Astrocyte (in vitro differentiated cells and primary cell): ENCODE measurements at regions not wholly inside any gene's neighbourhood (a gene's known extent, or its start where the extent isn't known, plus 50 kb on each side); places are given as distances from the start of the nearest gene placed in this dataset.

Experiments
- DNase-seq: peaks from one replicate; pipeline ENCODE4 v3.0.0-alpha.2; 2010; ENCODE audit warnings: low read depth
- FAIRE-seq: peaks from 2 replicates; lab custom pipeline; 2011; peaks lifted over from hg19 to GRCh38; lab: Jason Lieb, UNC
- H2AFZ ChIP-seq: 2 replicates; pipeline ENCODE4 v1.6.0; 2012; ENCODE audit warnings: low read depth, low read length, inconsistent platforms
- H3K27ac ChIP-seq: 2 replicates; pipeline ENCODE4 v1.5.1; 2011; ENCODE audit warnings: low read depth, low read length, inconsistent platforms
- H3K27me3 ChIP-seq: 2 replicates; pipeline ENCODE4 v1.6.0; 2011; ENCODE audit warnings: low read length, inconsistent platforms; ENCODE audit not compliant: insufficient read depth
- H3K36me3 ChIP-seq: 2 replicates; pipeline ENCODE4 v1.5.1; 2011; ENCODE audit warnings: low read length, inconsistent platforms; ENCODE audit not compliant: insufficient read depth
- H3K4me1 ChIP-seq: 2 replicates; pipeline ENCODE4 v1.5.1; 2011; ENCODE audit warnings: low read length, inconsistent platforms; ENCODE audit not compliant: insufficient read depth
- H3K4me2 ChIP-seq: 2 replicates; pipeline ENCODE4 v1.6.0; 2012; ENCODE audit warnings: low read length, inconsistent platforms
- H3K4me3 ChIP-seq: 2 replicates; pipeline ENCODE4 v1.5.1; 2011; ENCODE audit warnings: low read depth, mild to moderate bottlenecking, low read length, inconsistent platforms; ENCODE audit not compliant: insufficient read depth
- H3K79me2 ChIP-seq: 2 replicates; pipeline ENCODE4 v1.6.0; 2012; ENCODE audit warnings: mild to moderate bottlenecking, low read length, inconsistent platforms; ENCODE audit not compliant: insufficient read depth
- H3K9ac ChIP-seq: 2 replicates; pipeline ENCODE4 v1.6.0; 2012; ENCODE audit warnings: mild to moderate bottlenecking, low read length, inconsistent platforms
- H3K9me3 ChIP-seq: 2 replicates; pipeline ENCODE4 v1.5.1; 2012; ENCODE audit warnings: low read depth, mild to moderate bottlenecking, low read length, inconsistent platforms; ENCODE audit not compliant: insufficient read depth
- H4K20me1 ChIP-seq: 2 replicates; pipeline ENCODE4 v1.6.0; 2012; ENCODE audit warnings: low read length, inconsistent platforms; ENCODE audit not compliant: insufficient read depth
- H3K27ac Mint-ChIP-seq: one replicate; pipeline ENCODE4 v1.8.0; 2021; ENCODE audit warnings: mild to moderate bottlenecking, mixed read lengths; ENCODE audit not compliant: unreplicated experiment
- H3K27me3 Mint-ChIP-seq: one replicate; pipeline ENCODE4 v1.8.0; 2021; ENCODE audit warnings: low read depth, mixed read lengths; ENCODE audit not compliant: unreplicated experiment
- H3K36me3 Mint-ChIP-seq: one replicate; pipeline ENCODE4 v1.8.0; 2021; ENCODE audit warnings: low read depth, mixed read lengths; ENCODE audit not compliant: unreplicated experiment
- H3K4me1 Mint-ChIP-seq: one replicate; pipeline ENCODE4 v1.8.0; 2021; ENCODE audit warnings: low read depth, mixed read lengths; ENCODE audit not compliant: unreplicated experiment
- H3K4me3 Mint-ChIP-seq: one replicate; pipeline ENCODE4 v1.8.0; 2021; ENCODE audit warnings: mild to moderate bottlenecking, moderate library complexity, mixed read lengths; ENCODE audit not compliant: unreplicated experiment
- H3K9me3 Mint-ChIP-seq: one replicate; pipeline ENCODE4 v1.8.0; 2021; ENCODE audit warnings: mild to moderate bottlenecking, mixed read lengths; ENCODE audit not compliant: unreplicated experiment
- EZH2 ChIP-seq: IDR thresholded peaks from 2 replicates; pipeline ENCODE4 v1.6.1; 2012; ENCODE audit warnings: mild to moderate bottlenecking, low read length, inconsistent platforms; ENCODE audit not compliant: insufficient read depth
- TF ChIP-seq, protein P1 (sequence below): IDR thresholded peaks from 2 replicates; pipeline ENCODE4 v1.5.1; 2011; ENCODE audit warnings: low read depth, mild to moderate bottlenecking, inconsistent platforms, low read length, moderate library complexity; ENCODE audit not compliant: insufficient read depth

GRCh38 chr15:57835119-57835518 lies 128.6 kb downstream of the POLR2M start:
- H2AFZ ChIP-seq, result no peak overlapping the region
- H3K9me3 Mint-ChIP-seq, result peaks cover 2% of the 10 kb centered on the region
- TF ChIP-seq EZH2, result no peak
- TF ChIP-seq, protein P1, sequence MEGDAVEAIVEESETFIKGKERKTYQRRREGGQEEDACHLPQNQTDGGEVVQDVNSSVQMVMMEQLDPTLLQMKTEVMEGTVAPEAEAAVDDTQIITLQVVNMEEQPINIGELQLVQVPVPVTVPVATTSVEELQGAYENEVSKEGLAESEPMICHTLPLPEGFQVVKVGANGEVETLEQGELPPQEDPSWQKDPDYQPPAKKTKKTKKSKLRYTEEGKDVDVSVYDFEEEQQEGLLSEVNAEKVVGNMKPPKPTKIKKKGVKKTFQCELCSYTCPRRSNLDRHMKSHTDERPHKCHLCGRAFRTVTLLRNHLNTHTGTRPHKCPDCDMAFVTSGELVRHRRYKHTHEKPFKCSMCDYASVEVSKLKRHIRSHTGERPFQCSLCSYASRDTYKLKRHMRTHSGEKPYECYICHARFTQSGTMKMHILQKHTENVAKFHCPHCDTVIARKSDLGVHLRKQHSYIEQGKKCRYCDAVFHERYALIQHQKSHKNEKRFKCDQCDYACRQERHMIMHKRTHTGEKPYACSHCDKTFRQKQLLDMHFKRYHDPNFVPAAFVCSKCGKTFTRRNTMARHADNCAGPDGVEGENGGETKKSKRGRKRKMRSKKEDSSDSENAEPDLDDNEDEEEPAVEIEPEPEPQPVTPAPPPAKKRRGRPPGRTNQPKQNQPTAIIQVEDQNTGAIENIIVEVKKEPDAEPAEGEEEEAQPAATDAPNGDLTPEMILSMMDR, result no peak
- H3K27me3 ChIP-seq, result no peaks in the 10 kb centered on the region
- no peaks in the 10 kb centered on the region for H3K4me1 Mint-ChIP-seq
- H3K27ac ChIP-seq, result no peak overlapping the region
- H3K27ac Mint-ChIP-seq, result no peak overlapping the region
- H3K79me2 ChIP-seq, result no peaks in the 10 kb centered on the region
- FAIRE-seq, result no peak
- H3K4me2 ChIP-seq, result no peak overlapping the region
- no peaks in the 10 kb centered on the region for H4K20me1 ChIP-seq
- peaks cover 2% of the 10 kb centered on the region for H3K36me3 Mint-ChIP-seq
- H3K4me1 ChIP-seq, result no peaks in the 10 kb centered on the region
- no peak overlapping the region for H3K4me3 ChIP-seq
- no peak overlapping the region for H3K4me3 Mint-ChIP-seq
- H3K9me3 ChIP-seq, result peaks cover 2% of the 10 kb centered on the region
- DNase-seq, result no peak
- H3K27me3 Mint-ChIP-seq, result no peaks in the 10 kb centered on the region
- H3K36me3 ChIP-seq, result no peaks in the 10 kb centered on the region
- H3K9ac ChIP-seq, result no peak overlapping the region

DNA sequence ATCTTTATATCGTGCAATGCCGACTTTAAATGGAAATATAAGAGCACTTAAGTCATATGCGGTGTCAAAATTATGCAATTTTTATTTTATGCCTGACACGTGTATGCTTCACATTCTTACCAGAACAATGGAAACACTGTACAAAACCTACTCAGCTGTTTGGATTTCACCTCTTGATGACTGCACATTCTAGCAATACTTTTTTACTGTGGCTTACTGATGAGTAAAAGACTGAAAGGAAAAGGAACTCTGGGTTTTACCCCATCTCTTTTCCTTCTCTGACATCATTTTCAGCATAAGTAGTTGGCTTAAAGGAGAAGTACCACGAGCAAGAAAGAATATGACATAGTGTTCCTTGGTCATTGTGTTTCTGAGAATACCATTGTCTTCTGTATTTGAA lies 142.8 kb downstream of the POLR2M start:
- H3K36me3 Mint-ChIP-seq, result no peaks in the 10 kb centered on the region
- H3K27me3 Mint-ChIP-seq, result peaks cover 2% of the 10 kb centered on the region
- Histone ChIP-seq H3K4me3 (no peak overlapping the region), H3K27ac (no peak overlapping the region), H3K4me1 (no peaks in the 10 kb centered on the region), H3K36me3 (no peaks in the 10 kb centered on the region), H2AFZ (no peak overlapping the region), H3K9me3 (no peaks in the 10 kb centered on the region), H3K9ac (no peak overlapping the region), H3K79me2 (no peaks in the 10 kb centered on the region), H3K27me3 (peaks cover 13% of the 10 kb centered on the region), H4K20me1 (no peaks in the 10 kb centered on the region), H3K4me2 (no peak overlapping the region)
- H3K4me1 Mint-ChIP-seq, result no peaks in the 10 kb centered on the region
- FAIRE-seq, result no peak
- no peak overlapping the region for H3K4me3 Mint-ChIP-seq
- TF ChIP-seq, protein P1, result no peak
- TF ChIP-seq EZH2, result no peak
- no peak for DNase-seq
- H3K27ac Mint-ChIP-seq, result no peak overlapping the region
- no peaks in the 10 kb centered on the region for H3K9me3 Mint-ChIP-seq

GRCh38 chr15:57854531-57854930 lies 148.0 kb downstream of the POLR2M start:
- DNase-seq (no peak), FAIRE-seq (no peak)
- H3K4me3 Mint-ChIP-seq, result no peak overlapping the region
- no peak overlapping the region for H3K27ac Mint-ChIP-seq
- no peaks in the 10 kb centered on the region for H3K36me3 Mint-ChIP-seq
- no peaks in the 10 kb centered on the region for H3K9me3 ChIP-seq
- no peak overlapping the region for H2AFZ ChIP-seq
- H3K4me3 ChIP-seq, result no peak overlapping the region
- no peak overlapping the region for H3K4me2 ChIP-seq
- TF ChIP-seq EZH2, result no peak
- TF ChIP-seq, protein P1, result no peak
- H3K27ac ChIP-seq, result no peak overlapping the region
- peaks cover 15% of the 10 kb centered on the region for H3K27me3 ChIP-seq
- no peaks in the 10 kb centered on the region for H3K36me3 ChIP-seq
- H3K27me3 Mint-ChIP-seq, result no peaks in the 10 kb centered on the region
- H4K20me1 ChIP-seq, result no peaks in the 10 kb centered on the region
- peaks cover 4% of the 10 kb centered on the region for H3K4me1 Mint-ChIP-seq
- no peaks in the 10 kb centered on the region for H3K4me1 ChIP-seq
- no peaks in the 10 kb centered on the region for H3K79me2 ChIP-seq
- no peak overlapping the region for H3K9ac ChIP-seq
- H3K9me3 Mint-ChIP-seq, result peaks cover 1% of the 10 kb centered on the region
